ENCODE measurements at regions not wholly inside any gene's neighbourhood (a gene's known extent, or its start where the extent isn't known, plus 50 kb on each side); places are given as distances from the start of the nearest gene placed in this dataset.
"Not testable (repeated sequence)": the region's sequence is repeated elsewhere in the genome, so short reads cannot be mapped to it uniquely, and the experiment has no call there.

GRCh38 chr16:75919664-75920063 lies 193.4 kb upstream of the CPHXL start:
- DNase-seq (ENCODE audit: low spot score) (no peak), ATAC-seq (no peak)

GRCh38 chr16:75921281-75921680 lies 195.0 kb upstream of the CPHXL start:
- no peak for DNase-seq (ENCODE audit: low spot score)
- no peak for ATAC-seq

DNA sequence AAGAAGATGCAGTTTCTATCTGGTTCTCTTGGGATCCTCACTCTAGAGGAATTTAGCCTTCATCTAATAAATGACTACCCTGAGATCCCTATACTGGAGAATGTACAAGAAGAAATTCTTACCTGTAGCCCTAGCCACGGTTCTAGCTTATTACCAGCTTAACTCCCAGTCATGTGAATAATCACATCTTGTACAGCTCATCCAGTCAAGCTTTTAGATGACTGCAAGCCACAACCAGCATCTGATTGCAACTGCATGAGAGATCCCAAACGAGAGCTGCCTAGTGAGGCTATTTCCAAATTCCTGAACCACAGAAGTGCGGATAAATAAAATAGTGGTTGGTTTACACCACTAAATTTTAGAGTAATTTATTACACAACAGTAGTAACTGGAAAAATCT lies 196.0 kb upstream of the CPHXL start:
- ATAC-seq (no peak), DNase-seq (ENCODE audit: low spot score) (no peak)

DNA sequence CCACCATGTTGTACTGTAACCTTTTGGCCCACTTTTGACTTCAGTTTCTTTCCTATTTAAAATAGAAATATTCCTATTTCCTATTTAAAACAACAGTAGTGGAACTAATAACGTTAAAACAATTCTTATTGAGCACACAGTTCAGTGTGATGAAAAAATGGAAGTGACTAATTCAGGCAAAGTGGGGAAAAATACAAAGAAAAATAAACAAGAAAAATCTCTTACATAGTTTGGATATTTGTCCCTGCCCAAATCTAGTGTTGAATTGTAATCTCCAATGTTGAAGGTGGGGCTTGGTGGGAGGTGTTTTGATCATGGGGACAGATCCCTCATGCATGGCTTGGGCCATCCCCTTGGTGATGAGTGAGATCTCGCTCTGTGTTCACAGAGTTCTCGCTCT lies 198.1 kb upstream of the CPHXL start:
- DNase-seq (ENCODE audit: low spot score): no peak
- no peak for ATAC-seq

DNA sequence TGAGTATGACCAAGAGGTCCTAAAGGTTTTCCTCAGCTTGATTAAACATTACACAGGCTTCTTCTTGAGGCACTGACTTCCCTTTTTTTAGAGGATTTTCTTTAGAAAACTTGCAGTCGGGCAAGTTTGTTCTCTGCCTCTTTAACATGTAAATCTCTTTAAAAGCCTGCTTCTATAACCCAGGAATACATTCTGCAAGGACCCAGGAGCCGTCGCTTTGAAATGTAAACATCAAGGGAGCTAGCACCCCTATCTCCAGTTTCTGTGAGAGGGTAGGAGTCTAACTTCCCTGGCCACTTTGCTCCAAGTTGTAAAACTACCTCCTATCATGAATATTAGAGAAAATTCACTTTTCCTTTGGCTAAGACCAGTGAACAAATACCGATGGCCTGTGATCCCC lies 201.5 kb upstream of the CPHXL start:
- DNase-seq (ENCODE audit: low spot score) (no peak), ATAC-seq (no peak)

DNA sequence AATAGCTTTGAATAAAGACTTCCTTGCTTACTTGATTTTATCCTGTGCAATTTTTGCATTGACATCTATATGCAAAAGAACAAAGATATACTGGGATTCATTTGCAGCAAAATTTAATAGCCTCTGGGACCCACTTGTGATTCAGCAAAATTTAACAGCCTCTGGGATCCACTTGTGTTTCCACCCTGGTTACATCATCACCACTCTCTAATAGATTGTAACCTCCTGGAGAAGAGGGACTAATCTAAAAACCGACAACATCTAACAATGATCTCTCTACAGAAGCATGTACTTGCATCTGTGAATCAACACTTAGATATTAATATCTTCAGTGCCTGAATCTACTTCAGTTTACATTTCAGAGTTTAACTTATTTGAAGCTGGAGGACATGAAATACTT lies 202.0 kb upstream of the CPHXL start:
- no peak for DNase-seq (ENCODE audit: low spot score)
- ATAC-seq: no peak

GRCh38 chr16:75929046-75929445 lies 202.8 kb upstream of the CPHXL start:
- no peak for ATAC-seq
- no peak for DNase-seq (ENCODE audit: low spot score)

- ATAC-seq (no peak), DNase-seq (ENCODE audit: low spot score) (no peak)
Measured at GRCh38 chr16:75931043-75931442, 204.8 kb upstream of the CPHXL start.

DNA sequence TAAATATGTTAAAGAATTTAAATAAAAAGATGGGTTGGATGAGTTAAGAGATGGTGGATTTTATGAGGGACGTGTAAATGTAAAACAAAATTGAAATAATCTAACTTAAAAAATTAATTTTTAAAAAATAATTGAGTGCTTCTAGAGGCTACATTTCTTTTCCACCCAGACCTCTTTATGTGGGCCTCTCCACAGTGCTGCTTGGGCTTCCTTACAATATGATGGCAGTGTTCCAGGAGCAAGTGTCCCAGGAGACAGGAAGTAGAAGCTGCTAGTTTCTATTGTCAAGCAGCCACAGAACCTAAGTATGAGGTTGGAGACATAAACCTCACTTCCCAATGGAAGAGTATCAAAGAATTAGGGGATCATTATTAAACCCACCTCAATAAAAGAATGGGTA lies 205.7 kb upstream of the CPHXL start:
- ATAC-seq (no peak), DNase-seq (ENCODE audit: low spot score) (no peak)

DNA sequence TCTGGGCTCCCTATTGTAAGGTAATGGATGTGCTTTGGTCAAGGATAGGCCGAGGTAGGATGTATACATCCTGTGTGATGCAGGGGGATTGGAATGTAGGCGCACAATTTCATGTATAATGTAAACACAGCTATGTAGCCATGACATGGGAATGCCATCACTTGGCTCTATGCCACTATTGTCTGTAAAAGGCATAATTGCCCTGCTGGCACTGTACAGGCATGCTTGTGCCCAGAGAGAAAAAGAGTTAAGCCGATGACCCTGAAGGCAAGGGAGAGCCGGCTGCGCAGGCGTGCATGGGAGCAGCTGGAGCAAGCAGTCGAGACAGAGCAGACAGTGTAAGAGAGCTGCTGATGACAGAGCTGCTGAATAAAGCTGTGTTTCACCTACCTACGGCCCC lies 212.5 kb upstream of the CPHXL start:
- no peak for DNase-seq (ENCODE audit: low spot score)
- ATAC-seq: no peak

- ATAC-seq (no peak), DNase-seq (ENCODE audit: low spot score) (no peak)
Measured at GRCh38 chr16:75942351-75942750, 216.1 kb upstream of the CPHXL start.

- DNase-seq (ENCODE audit: low spot score) (no peak), ATAC-seq (no peak)
Measured at GRCh38 chr16:75942936-75943335, 216.6 kb upstream of the CPHXL start.

- DNase-seq (ENCODE audit: low spot score) (no peak), ATAC-seq (no peak)
Measured at GRCh38 chr16:75943705-75944514, 217.6 kb upstream of the CPHXL start.

- ATAC-seq (no peak), DNase-seq (ENCODE audit: low spot score) (no peak)
Measured at GRCh38 chr16:75945916-75946457, 219.7 kb upstream of the CPHXL start.

DNA sequence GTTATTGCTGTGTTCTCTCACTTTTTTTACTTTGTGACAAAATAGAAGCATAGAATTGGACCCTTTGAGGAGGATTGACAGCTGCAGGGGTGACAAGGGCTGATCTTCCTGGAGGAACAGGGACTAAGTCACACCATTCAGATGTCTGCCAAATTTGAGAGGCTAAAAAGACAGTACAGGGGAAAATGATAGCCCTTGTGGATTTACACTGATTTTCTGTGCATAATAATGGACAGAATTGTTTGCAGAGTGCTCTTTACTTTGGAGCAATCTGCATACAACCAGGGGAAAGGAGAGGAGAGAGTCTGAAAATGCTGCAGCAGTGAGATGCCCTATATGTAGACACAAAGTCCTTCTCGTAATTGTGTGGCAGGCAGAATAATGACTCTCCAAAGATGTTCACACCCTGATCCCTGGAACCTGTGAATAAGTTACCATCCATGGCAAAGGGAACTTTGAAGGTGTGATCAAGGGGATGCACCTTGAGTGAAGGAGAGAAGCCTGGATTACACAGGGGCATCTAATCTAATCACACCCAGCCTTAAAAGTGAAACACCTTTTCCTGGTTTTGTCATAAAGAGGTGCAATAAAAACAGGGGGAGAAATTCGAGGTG lies 221.4 kb upstream of the CPHXL start:
- no peak for DNase-seq (ENCODE audit: low spot score)
- ATAC-seq: no peak

DNA sequence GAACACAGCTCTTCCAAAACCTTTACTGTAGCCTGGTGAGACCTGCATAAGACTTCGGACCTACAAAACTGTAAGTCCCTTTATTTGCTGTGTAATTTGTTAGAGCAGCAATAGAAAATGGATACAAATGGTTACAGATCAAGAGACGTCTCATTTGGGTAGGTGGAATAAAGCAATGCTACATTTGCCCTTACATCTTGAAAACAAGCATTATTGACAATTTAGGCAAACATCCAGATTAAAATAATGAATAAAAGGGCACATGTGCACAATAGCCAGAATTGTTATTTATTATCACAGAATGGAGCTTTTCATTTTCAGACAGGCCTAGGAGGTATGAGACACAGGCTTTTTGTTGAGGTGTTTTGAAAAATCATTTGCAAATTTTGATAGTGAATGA lies 222.2 kb upstream of the CPHXL start:
- ATAC-seq (no peak), DNase-seq (ENCODE audit: low spot score) (no peak)

DNA sequence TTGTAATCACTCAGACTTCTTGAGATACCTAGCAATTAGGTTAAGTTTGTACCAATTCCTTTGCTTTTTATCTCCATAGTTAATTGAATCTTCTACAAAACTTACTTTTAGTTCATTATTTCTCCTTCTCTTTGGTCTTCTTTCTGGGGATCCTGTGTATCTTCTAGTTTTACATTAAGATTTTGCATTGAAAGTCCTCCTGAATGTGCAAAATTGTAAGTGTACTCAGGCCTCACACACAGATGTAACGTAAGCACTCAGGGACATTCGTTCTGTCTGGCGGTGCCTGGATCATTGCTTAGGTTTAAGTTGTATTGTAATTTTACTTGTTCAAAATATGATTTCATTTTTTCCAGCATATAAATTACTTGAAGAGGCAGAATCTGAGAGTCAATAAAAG lies 222.6 kb upstream of the CPHXL start:
- no peak for DNase-seq (ENCODE audit: low spot score)
- no peak for ATAC-seq

DNA sequence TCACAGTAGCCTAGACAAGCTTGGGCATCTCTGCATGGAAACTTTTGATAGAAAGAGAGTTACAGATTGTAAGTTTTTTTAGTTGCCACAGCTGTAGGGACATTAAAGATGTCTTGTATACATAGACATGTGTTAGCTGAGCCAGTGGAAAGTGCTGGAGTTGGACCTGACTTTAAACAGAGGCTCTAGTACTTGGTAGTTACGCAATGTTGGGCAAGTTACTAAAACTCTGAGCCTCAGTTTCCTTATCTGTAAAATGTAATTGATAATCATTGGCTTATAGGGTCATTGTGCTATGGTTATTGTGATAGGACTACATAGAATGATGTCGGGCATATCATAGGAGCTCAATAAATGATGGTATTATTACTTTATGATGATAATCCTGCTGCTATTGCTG lies 225.8 kb upstream of the CPHXL start:
- no peak for ATAC-seq
- DNase-seq (ENCODE audit: low spot score): no peak

DNA sequence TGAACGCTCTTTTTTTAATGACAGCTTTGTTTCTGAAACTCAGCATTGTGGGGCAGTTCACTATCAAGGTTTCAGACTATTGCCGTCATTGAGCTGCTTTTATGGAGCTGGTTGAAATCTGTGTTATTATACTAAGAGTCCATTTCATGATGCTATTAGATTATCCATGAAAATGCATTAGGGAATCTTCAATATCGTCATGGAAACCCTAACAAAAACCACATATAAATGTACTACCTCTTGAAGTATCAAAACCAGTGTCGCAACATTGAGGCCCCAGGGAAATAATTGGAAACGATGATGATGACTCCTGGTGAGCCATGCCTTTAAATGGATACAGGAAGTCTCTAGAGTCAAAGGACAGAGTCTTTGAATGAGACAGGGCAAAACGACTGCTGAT lies 231.6 kb upstream of the CPHXL start:
- no peak for ATAC-seq
- no peak for DNase-seq (ENCODE audit: low spot score)

DNA sequence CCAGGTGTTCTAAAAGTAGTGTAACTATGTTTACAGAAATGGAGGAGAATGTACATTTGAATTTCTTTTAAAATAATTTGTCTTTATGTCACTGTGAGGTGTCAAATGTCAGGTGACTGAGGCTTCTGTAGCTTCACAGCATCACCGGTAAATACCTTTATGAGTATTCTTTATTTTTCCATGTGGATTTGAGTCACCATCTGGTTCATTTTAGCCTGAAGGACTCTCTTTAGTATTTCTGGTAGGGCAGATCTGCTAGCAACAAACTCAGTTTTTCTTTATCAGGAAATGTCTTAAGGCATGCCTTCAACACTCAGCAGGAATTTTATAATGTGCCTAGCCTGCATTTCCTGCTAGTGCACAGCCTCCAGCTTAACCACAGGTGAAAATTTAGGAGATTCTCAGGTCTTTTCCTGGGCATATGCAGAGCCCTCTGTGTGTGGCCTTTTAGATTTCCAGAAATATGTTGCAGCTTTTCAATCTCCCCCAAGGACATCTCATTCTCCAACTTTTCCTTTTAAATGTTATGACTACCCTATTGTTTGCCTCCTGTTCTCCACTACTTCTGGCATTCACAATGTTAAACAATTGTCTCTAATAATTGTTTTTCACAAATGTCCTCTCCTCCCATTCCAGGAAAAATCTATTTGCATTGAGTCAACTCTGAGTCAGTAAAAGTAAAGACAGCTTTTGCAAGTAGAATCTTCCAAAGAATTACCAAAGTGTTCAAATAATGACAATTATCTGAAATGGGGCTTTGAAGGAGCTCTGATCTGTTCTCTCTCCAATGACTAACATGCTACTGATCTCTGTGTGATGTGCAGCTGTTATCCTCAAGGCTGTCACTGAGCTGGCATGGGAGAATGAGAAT lies 239.4 kb upstream of the CPHXL start:
- ATAC-seq: no peak
- no peak for DNase-seq (ENCODE audit: low spot score)

DNA sequence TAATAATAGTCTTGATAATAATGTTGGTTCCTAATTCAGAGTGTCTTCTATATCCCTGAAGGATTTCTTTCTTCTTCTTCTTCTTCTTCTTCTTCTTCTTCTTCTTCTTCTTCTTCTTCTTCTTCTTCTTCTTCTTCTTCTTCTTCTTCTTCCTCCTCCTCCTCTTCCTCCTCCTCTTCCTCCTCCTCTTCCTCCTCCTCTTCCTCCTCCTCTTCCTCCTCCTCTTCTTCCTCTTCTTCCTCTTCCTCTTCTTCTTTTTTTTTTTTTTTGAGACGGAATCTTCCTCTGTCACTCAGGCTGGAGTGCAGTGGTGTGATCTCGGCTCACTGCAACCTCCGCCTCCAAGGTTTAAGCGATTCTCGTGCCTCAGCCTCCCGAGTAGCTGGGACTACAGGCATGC lies 242.8 kb upstream of the CPHXL start:
- not testable (repeated sequence) for ATAC-seq; DNase-seq (ENCODE audit: low spot score)

DNA sequence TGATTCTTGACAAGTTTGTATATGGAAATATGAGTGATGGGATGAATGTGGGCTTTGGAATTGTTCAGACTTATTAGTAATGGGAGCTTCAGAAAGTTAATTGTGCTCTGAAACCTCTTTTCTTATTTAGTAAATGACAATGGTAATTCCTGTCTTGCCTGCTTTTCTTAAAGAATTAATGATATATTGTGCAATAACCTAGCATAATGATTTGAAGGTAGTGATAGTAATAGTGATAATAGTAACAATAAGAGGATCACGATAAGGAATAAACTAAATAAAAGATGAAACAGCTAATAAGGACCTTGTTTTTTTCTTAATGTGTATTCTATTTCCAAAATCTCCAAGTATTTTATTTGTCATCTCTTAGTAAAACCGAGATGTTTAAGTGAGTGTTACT lies 245.0 kb upstream of the CPHXL start:
- no peak for ATAC-seq
- no peak for DNase-seq (ENCODE audit: low spot score)
